Gastrocnemius medialis (tissue), 4 donors: ENCODE measurements at regions not wholly inside any gene's neighbourhood (a gene's known extent, or its start where the extent isn't known, plus 50 kb on each side); places are given as distances from the start of the nearest gene placed in this dataset.

Experiments
- ATAC-seq, 2 donors: fragments of 150-250 bp; one replicate each; pipeline ENCODE4 v1.9.1; 2016
- DNase-seq, 2 donors: peaks; one replicate each; pipeline ENCODE4 v3.0.0-alpha.2; 2019
- H3K27ac ChIP-seq, 4 donors: fragments of 200-600 bp; sonication (generic); 1 replicate in 1 of 4; 2 replicates in 3 of 4; pipeline ENCODE4 v1.5.1; 2016 to 2018; ENCODE audit warnings: mild to moderate bottlenecking in 2 of 4, moderate library complexity in 1 of 4
- H3K27me3 ChIP-seq, 3 donors: fragments of 200-600 bp; sonication (generic) in 2 of 3; 1 replicate in 1 of 3; 2 replicates in 2 of 3; pipeline versions ENCODE4 v1.5.1 to v1.6.0; 2016 to 2019; ENCODE audit warnings: mild to moderate bottlenecking in 1 of 3, moderate library complexity in 1 of 3
- H3K36me3 ChIP-seq, 2 donors: fragments of 200-600 bp; sonication (generic) in 1 of 2; one replicate each; pipeline ENCODE4 v1.5.1; 2017 to 2018
- H3K4me1 ChIP-seq, 2 donors: fragments of 200-600 bp; sonication (generic) in 1 of 2; one replicate each; pipeline ENCODE4 v1.5.1; 2016 to 2017; ENCODE audit warnings: mild to moderate bottlenecking in 2 of 2
- H3K4me3 ChIP-seq, 4 donors: fragments of 200-600 bp; sonication (generic) in 3 of 4; 1 replicate in 1 of 4; 2 replicates in 3 of 4; pipeline ENCODE4 v1.5.1; 2016 to 2019; ENCODE audit warnings: mild to moderate bottlenecking in 2 of 4
- H3K9me3 ChIP-seq, 3 donors: fragments of 200-600 bp; sonication (generic) in 2 of 3; 1 replicate in 1 of 3; 2 replicates in 2 of 3; pipeline ENCODE4 v1.5.1; 2016 to 2019
- CTCF ChIP-seq, 5 experiments: fragments of 450-650 bp in 3 of 5; fragments of 200-600 bp in 2 of 5; sonication (generic) in 2 of 5; IDR thresholded peaks in 4 of 5; conservative IDR thresholded peaks in 1 of 5; 1 replicate in 4 of 5; 2 replicates in 1 of 5; pipeline ENCODE4 v1.5.1; 2016 to 2019; ENCODE audit warnings: antibody characterized with exemption in 5 of 5, mild to moderate bottlenecking in 3 of 5, moderate library complexity in 3 of 5
- POLR2A ChIP-seq, 2 donors: fragments of 450-650 bp; IDR thresholded peaks; one replicate each; pipeline ENCODE4 v1.6.1; 2017; ENCODE audit warnings: antibody characterized with exemption in 2 of 2, mild to moderate bottlenecking in 2 of 2, moderate library complexity in 2 of 2
- in situ Hi-C, 4 donors: fragments of 200-750 bp; cut with MboI; loops; one replicate each; pipeline versions ENCODE4 v1.15.0 to v1.8.0; 2017; ENCODE audit warnings: low sequenced_read_pairs in 4 of 4
- intact Hi-C: fragments of 100-400 bp; cut with DNase I; formaldehyde crosslinking; loops from one replicate; pipeline ENCODE4 v1.15.1; 2023; ENCODE audit warnings: low total_unique reads

GRCh38 chr10:88111294-88111693 lies 247.9 kb downstream of the PTEN start:
- no peaks in the 10 kb centered on the region for H3K36me3 ChIP-seq
- no peak overlapping the region for H3K4me3 ChIP-seq
- intact Hi-C loops (no loop called here), in situ Hi-C loops (loop anchor here in 2 of 4 donors (10.0 to 25.0 kb wide), 2 partner anchors 249 to 256 kb away; partner anchors contain the start of genes KLLN (in 1 of the 2) and PTEN (in 1 of the 2))
- no peak overlapping the region for H3K27ac ChIP-seq
- DNase-seq, result no peak
- ATAC-seq, result no peak
- H3K27me3 ChIP-seq, result no peaks in the 10 kb centered on the region
- no peak for TF ChIP-seq POLR2A (IDR thresholded peaks at IDR 0.05)
- TF ChIP-seq CTCF (IDR thresholded peaks at IDR 0.05 in 4 of 5, conservative IDR thresholded peaks at IDR 0.05 in 1 of 5), result no peak
- H3K4me1 ChIP-seq, result peaks cover 0 to 10% of the 10 kb centered on the region in 2 donors
- H3K9me3 ChIP-seq, result no peaks in the 10 kb centered on the region

DNA sequence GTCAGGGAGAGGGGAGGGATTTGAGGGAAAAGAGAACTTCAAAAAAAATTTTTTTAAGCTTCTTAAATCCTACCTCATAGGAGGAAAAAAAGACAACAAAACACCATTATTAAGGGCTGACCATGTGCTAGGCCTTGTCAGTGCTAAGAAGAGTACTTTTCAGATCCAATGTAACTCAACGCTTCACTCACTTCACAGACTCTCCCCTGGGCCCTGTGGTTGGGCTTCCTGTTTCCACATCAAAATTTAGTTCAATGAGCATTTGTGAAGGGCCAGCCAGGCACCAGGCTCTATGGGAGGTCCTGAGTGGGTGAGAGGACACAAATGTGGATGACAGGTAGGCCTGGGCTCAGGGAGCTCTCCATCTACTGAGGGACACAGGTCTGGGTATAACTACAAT lies 249.8 kb downstream of the PTEN start:
- intact Hi-C loops, result no loop called here
- Histone ChIP-seq H3K36me3 (no peaks in the 10 kb centered on the region), H3K4me3 (no peak overlapping the region), H3K27ac (peak overlapping the region in 3 of 4 donors; percentile 14 to 27 (median 19)), H3K27me3 (no peaks in the 10 kb centered on the region), H3K4me1 (peaks cover 0 to 4% of the 10 kb centered on the region in 2 donors), H3K9me3 (no peaks in the 10 kb centered on the region)
- TF ChIP-seq CTCF (IDR thresholded peaks at IDR 0.05 in 4 of 5, conservative IDR thresholded peaks at IDR 0.05 in 1 of 5) (no peak), POLR2A (IDR thresholded peaks at IDR 0.05) (no peak)
- in situ Hi-C loops, result loop anchor here in 2 of 4 donors (10.0 to 25.0 kb wide), 2 partner anchors 251 to 258 kb away; partner anchors contain the start of genes KLLN (in 1 of the 2) and PTEN (in 1 of the 2)
- DNase-seq (peak; percentile 23 to 57), ATAC-seq (peak in 1 of 2 donors; percentile 35)

GRCh38 chr10:88113657-88114272 lies 250.3 kb downstream of the PTEN start:
- no peaks in the 10 kb centered on the region for H3K27me3 ChIP-seq
- no peaks in the 10 kb centered on the region for H3K36me3 ChIP-seq
- peak overlapping the region in 3 of 4 donors; percentile 14 to 27 (median 19) for H3K27ac ChIP-seq
- TF ChIP-seq POLR2A (IDR thresholded peaks at IDR 0.05) (no peak), CTCF (IDR thresholded peaks at IDR 0.05 in 4 of 5, conservative IDR thresholded peaks at IDR 0.05 in 1 of 5) (no peak)
- no peak overlapping the region for H3K4me3 ChIP-seq
- DNase-seq (no peak), ATAC-seq (peak in 1 of 2 donors; percentile 23)
- in situ Hi-C loops, result loop anchor here in 2 of 4 donors (10.0 to 25.0 kb wide), 2 partner anchors 251 to 259 kb away; partner anchors contain the start of genes KLLN (in 1 of the 2) and PTEN (in 1 of the 2)
- H3K4me1 ChIP-seq, result peaks cover 0 to 4% of the 10 kb centered on the region in 2 donors
- H3K9me3 ChIP-seq, result no peaks in the 10 kb centered on the region
- intact Hi-C loops, result loop anchor here (2.0 kb wide), 1 partner anchor 253 kb away; no protein-coding TSS in a partner anchor

- no peak overlapping the region for H3K4me3 ChIP-seq
- in situ Hi-C loops, result loop anchor here in 2 of 4 donors (10.0 to 25.0 kb wide), 2 partner anchors 252 to 260 kb away; partner anchors contain the start of genes KLLN (in 1 of the 2) and PTEN (in 1 of the 2)
- ATAC-seq, result peak in 1 of 2 donors; percentile 45
- no peak for TF ChIP-seq POLR2A (IDR thresholded peaks at IDR 0.05)
- peak; percentile 21 to 62 (median 47) for TF ChIP-seq CTCF (IDR thresholded peaks at IDR 0.05 in 4 of 5, conservative IDR thresholded peaks at IDR 0.05 in 1 of 5)
- H3K4me1 ChIP-seq, result peaks cover 0 to 4% of the 10 kb centered on the region in 2 donors
- H3K27ac ChIP-seq, result no peak overlapping the region
- peak in 1 of 2 donors; percentile 40 for DNase-seq
- no peaks in the 10 kb centered on the region for H3K27me3 ChIP-seq
- H3K36me3 ChIP-seq, result no peaks in the 10 kb centered on the region
- intact Hi-C loops, result loop anchor here (2.0 kb wide), 1 partner anchor 254 kb away; no protein-coding TSS in a partner anchor
- H3K9me3 ChIP-seq, result no peaks in the 10 kb centered on the region
Measured at GRCh38 chr10:88114368-88114767, 250.9 kb downstream of the PTEN start.
